Fibroblast of the conjunctiva (primary cell): ENCODE measurements at regions not wholly inside any gene's neighbourhood (a gene's known extent, or its start where the extent isn't known, plus 50 kb on each side); places are given as distances from the start of the nearest gene placed in this dataset.
"Not testable (repeated sequence)": the region's sequence is repeated elsewhere in the genome, so short reads cannot be mapped to it uniquely, and the experiment has no call there.

Source experiments
- DNase-seq: peaks from one replicate; pipeline ENCODE4 v3.0.0-alpha.2; 2010; ENCODE audit warnings: low read depth

DNA sequence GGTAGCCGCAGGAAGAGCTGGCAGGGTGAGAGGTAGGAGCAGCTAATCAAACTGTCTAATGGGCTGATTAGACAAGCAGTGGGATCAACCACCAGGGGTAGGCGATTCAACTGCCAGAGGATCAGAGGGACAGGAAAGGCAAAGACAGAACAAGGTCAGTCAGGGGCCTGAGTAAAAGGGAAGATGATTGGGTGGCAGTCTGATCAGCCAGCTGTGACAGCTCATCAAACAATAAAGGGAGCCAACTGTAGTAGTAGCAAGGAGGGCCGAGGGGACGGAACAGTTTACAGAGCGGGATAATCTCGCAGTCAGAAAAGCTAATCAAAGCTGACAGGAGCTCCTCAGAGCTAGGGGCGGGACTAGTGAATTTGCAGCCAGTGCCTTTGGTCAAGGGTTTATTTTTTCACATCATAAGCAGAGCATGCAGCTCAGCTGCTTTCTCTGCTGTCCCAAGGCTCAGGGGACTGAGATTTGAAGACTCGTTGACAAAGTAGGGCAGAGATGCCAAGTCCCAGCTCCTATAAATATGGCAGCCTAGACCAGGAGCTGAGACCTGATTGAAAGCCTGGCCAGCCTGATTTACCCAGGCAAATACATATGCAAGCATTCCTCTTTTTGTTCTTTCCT is 418.2 kb downstream of the GABRG2 start:
- no peak for DNase-seq

DNA sequence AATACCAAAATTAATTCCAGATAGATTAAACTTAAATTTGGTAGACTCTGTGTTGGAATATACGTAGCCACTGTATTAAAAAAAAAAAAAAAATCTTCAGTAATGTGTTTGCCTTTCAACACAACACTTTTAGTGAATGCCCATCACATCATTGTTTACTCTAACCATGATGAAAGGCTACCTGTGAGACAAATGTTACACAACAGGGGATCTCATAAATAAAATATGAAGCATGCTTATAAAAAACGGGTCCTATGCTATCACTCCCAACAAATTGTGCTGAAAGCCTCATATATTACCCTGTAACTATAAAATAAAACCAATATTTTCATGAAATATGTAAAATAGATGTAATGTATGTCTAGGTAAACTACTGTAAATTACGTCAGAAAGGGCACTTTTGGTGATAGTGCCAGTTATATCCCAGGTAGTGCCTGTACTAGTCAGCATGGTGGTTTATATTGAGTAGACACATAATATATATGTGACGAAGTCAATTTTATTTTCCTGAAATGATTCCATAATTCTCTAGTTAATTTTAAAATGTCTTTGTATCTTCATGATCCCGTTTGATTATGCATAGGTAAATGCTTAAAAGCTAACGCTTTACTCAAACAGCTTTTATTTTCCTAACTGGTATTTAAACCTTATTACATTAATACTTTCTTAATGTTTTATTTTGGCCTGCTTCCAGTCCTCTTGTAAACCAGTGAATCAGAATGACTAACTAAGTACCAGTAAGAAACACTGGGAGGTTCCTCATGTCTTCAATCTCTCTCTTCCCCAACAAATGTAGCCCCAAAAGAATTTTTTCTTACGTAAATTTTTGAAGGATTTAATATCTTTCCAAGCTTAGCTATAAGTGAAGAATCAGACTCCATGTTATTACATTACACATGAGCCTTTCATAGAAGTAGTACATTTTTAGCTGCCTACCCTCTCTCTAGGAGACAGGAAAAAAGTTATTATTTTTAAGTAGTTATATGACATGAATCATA is 420.3 kb downstream of the GABRG2 start:
- DNase-seq: no peak

DNA sequence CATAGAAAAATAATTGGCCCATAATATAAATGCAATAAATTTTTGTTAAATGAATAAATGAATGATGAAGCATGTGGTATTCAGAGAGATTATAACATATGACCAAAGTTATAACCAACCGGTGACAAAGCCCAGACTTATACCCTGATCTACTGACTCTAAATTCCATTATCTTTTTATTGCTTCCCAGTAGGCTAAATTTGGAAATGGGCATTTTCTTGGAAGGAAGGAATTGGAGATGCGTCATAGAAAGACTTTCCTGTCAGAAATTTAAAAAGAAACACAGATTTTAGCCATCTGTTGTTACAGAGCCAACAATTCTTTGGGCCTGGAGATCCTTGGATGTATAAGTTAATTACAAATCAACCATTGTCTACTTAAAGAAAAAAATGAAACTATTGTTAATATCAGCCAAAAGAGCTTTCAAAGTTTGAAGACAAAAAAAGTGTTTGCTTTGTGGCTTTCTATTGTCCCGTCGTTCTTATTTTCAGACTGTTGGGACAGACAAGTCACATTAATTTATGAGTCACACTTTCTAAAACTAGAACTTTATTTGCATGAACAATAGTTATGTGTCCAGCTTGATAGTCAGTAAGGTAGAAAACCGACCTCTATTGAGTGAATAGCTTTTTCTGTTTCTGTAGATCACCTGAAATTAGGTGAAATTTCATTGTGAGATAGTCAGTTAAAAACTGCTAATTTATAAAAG is 428.7 kb downstream of the GABRG2 start:
- no peak for DNase-seq

DNA sequence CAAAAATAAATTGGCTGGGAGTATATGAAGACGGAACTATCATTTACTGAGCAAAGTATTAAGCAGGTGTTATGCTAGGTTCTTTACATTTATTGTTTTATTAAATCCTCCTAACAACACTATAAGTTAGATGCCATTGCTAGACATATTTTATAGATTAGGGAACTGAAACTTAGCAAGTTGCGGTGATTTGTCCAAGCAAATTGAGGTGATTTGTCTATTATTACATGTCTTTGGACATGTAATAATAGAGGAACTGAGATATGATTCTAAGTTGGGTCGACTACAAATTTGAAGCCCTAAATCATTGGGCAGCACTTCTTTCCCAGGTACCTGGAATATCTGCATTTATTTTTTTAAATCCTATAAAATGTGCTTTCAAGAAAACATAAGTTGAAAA is 429.9 kb downstream of the GABRG2 start:
- no peak for DNase-seq

DNA sequence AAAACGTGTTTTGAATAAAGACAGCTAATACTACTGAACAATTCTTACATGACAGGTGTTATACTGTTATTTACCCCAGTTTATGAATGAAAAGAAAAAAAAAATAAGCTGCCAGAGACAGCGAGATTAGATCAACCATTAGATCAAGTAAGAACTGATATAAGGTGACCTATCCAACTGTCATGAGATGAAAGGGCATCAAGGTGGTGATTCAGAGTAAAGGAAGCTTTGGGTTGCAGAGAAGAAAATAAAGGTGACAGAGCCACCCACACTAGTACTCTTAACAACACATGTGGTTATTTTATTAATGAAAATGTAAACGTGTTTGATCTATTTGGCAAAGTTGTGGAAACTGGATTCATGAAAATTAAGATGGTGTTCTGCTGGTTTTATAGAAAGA is 435.2 kb downstream of the GABRG2 start:
- DNase-seq: no peak

DNA sequence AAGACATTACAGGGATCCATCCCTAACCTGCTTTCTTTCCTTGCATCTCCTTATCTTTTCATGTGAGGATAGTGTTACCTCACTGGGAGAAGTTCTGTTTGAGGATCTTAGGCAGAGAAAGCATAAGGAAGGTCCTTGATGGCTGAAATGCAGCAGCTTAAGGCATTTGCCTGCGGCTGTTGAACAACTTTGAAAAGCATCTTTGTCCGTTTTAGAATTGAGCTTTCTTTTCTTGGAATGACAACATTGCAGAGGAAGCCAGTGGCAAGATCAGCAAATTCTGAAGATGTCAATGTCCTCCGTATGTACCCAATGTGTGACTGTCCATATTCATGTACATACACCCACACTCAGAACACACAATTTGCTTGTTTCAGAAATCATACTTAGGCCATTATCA is 436.2 kb downstream of the GABRG2 start:
- no peak for DNase-seq

DNA sequence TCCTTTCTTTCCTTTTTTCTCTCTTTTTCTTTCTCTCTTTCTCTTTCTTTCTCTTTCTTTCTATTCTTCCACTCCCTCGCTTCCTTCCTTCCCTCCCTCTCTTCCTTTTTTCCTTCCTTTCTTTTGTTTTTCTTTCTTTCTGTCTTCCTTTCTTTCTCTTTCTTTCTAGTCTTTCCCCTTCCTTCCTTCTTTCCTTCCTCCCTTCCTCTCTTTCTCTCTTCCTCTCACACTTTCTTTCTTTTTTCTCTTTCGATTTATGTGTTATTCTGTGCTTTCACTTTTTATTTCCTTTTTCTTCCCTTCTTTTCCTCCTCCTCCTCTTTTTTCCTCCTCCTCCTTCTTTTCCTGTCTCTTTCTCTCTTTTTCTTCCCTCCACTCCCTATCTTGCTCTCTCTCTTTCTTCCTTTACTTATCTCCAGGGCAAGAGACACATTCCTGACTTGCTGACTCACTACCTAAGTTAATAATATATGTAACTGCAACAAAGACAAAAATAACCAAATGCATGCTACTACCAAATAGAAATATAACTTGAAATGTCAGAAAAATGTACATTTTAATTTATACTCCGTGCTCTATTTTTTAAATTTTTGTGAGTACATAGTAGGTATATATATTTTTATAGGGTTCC is 445.5 kb downstream of the GABRG2 start:
- DNase-seq: no peak

DNA sequence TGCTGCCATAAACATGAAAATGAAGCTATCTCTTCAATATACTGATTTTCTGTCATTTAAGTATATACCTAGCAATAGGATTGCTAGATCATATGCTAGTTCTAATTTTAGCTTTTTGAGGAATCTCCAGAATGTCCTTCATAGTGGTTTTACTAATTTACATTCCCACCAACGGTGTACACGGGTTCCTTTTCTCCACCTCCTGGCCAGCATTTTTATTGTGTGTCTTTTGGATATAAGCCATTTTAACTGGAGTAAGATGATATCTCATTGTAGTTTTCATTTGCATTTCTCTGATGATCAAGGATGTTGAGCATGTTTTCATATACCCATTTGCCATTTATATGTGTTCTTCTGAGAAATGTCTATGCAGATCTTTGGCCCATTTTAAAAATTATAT is 446.5 kb downstream of the GABRG2 start:
- DNase-seq: no peak

DNA sequence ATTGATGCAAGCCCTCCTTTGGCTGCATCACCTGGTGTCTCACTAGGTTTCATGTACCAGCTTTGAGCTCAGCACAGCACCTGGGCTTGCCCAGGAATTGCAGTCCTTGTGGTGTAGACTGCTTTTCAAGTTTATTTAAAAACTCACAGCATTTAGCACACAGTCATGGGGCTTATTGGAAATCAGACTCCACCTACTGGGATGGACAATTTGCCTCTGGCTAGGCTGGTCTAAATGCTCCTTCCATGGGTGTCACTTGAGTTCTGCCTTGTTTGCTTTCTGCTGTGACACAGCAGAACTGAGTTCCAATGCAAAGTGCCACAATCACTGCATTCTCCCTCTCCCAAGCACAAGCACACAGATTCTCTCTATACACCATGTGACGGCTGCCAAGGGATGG is 453.3 kb downstream of the GABRG2 start:
- no peak for DNase-seq

DNA sequence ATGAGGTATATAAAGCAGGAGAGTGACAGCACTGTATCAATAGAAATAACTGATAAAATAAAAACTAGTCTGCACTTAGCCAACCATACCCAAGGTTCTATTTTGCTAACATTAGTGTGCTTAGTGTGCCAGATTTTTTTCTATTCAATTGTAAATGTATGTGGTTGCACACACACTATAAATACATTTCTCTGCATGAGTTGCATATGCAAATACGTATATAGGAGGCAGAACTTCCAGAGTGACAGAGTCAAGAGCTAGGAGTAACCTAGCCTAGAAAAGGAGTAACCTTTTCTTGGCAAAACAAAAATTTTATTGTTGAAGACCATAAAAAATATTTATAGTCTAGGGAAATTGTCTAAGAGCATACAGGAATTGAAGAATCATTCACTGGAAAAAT is 461.6 kb downstream of the GABRG2 start:
- no peak for DNase-seq

DNA sequence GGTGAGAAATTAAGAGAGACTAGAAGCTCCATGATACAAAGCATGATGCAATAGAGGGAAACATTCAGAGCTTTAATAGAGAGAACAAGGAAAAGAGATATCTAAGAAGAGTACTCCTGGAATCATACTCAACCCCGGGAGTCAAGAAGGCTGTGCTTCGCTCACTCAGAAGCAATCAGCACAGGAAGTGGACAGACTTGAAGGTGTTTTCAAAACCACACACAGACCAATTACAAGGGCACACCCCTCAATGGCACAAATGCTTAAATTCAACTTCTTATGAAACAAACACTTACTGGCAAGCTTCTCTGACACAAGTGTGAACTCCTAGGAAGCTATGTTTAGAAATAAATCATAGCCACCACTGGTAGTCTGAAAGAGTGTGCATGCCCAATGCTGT is 462.3 kb downstream of the GABRG2 start:
- DNase-seq: no peak

DNA sequence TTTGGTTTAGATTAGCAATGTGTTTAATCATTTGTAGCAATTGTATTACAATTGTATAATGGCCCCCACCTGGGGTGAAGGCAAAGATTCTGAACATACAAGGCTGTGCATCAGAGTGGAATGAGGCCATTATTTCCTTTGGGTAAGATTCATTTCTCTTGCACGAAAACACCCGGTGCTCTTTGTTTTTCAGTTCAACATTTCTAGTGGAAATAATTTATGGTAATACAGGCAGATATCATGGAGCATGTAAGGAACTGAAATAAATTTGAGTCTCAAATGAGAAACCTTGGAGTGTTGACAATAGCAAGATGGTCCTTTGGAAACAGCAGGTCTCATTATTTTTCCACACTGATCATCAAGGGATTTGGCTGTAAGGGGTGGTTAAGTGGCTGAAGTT is 475.9 kb downstream of the GABRG2 start:
- DNase-seq: no peak

DNA sequence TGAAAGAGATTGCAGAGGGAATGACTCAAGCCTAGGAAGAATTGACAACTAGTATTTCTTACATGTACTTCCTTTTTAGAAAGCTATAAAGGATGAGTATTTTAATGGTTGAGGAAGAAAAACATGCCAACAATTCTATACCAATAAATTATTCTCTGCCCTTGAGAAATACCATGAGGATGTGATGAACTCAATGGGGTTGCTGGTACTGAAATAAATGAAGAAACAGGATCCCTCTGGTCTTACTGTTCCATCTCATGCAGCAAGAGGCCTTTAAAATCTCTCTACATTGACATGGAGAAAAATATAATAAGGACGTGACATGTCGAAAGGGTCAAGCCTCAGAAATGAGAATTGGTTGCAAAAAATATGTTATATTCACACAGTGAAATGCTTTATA is 477.3 kb downstream of the GABRG2 start:
- DNase-seq: no peak

DNA sequence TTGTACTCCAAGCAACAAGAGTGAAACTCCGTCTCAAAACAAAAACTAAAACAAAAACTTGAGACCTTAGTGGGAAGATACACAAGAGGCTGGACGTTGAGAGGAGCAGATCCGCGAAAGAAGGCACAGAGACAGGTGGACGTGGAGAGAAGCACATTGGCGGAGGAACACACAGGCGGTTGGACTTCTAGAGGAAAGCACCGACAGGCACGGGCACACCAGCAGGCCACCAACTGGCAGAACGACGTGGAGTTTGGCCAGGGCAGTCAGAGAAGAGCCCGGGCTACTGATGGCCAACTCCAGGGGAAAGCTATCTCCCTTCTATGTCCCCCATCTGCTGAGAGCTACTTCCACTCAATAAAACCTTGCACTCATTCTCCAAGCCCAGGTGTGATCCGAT is 482.7 kb downstream of the GABRG2 start:
- DNase-seq: no peak

DNA sequence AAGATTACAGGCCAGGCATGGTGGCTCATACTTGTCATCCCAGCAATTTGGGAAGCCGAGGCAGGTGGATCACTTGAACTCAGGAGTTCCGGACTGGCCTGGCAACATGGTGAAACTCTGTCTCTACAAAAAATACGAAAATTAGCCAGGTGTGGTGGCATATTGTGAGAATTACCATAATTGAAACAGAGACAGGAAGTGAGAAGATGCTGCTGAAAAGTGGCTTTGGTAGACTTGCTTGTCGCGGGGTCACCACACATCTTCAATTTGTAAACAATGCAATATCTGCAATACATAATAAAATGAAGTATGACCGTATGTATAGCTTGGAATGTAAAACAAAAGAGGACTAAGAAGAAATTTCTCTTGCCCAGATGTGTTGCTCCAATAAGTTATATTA is 490.5 kb downstream of the GABRG2 start:
- DNase-seq: no peak

DNA sequence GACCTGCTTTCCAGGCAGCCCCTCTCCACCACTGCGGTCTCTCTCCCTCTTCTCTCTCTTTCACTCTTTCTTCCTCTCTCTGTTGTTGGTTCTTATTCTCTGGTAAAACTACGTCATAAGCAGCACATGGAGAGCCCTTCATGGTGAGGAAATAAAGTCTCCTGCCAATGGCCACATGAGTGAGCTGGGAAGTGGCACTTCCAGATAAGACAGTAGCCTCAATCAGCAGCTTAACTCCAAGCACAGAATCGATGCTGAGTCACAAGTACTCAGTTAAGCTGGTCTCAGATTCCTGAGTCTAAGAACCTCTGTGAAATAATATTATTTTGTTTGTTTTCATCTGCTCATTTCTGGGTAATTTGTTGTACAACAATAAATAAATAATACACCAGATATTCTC is 500.1 kb downstream of the GABRG2 start:
- no peak for DNase-seq

DNA sequence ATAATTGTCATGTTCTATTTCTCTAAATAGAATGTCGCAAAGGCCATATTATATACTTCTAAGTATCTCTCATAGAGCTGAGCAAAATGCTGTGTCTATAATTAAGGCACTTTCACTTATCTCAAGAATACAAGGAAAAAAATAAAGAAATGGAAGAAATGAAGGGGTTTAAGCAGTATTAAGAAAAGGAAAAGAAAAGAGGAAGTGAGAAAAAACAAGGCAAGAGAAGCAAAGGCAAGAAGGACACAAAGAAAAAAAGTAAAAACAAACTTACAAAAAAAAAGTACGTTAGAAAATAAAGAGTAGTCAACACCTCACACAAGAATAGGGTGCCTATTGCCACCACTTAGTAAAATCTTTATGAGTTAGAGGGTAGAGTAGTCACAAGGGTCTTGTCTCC is 506.2 kb downstream of the GABRG2 start:
- no peak for DNase-seq

DNA sequence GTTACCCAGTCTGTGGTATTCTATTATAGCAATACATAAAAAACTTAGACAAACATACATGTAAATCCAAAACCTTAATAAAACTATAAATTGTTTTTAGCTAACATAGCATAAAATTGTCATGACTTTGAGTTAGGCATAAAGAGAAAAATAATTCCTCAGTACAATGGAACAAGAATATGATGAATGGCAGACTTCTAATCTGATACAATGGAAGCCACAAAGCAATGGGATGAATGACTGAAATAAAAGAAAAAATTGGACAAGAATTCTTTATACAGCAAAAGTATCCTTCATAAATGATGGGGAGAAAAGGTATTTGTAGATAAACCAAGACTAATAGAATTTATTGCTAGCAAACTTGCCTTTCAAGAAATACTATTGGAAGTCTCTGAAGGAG is 524.2 kb downstream of the GABRG2 start:
- no peak for DNase-seq

DNA sequence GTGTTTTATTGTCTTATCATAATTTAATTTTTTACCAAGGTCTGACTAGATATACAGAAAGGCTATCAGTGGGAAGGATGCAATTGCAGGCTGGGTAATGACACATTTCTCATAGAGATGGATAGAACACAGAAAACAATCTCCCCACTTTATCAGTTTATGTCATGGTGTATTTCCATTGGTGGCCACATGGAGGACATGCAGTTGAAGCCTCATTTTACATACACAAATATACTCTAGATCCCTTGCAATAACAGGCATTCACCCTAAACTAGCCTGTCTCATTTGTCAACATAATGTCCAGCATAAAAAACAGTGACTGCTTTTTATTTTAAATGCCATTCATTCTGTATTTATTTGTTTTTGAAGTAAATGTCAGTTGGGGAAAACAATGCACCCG is 526.3 kb downstream of the GABRG2 start:
- no peak for DNase-seq

DNA sequence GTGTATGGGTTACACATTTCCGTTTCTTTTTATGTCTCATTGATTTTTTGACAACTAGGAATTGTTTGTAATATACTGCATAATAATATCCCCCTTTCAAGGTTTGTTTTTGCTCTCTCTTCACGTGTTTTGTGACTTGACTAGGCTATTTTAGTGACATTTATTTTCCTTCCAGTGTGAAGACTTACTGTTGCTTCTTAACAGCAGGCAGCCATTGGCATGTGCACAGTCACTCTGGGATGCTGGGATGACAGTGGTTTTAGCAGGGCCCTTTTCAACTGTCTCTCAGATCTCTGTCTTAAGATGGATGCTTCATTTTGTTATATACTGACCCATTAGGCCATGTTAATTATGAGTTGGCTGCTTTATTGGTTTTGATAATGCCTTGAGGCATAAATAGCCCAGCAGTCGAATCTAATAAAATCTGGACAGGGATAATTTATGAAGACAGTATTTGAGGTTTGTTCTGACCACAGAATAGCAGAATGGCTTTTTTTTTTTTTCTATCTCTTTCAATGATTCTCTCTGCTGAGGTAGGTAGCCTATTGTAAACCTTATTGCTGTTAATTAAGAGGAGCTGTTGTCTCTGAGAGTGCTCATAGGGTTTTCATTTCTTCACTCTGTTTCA is 536.0 kb downstream of the GABRG2 start:
- no peak for DNase-seq

DNA sequence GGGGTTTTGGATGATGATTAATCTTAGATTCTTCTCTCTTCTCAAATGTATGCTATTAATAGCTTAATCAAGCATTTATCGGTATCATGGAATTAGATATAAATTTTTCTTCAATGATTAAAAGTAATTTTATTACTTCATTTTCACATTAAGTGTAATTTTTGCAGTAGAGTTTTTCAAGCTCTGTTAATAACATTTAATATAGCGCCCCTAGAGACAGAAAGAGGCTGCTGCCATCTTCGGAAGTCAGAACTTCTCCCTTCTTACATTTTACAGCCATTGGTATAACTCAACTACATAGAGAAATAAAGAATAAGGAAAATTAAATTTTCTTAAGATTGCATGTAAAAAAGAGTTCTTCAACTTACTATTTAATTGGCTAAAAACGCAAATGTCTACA is 540.3 kb downstream of the GABRG2 start:
- no peak for DNase-seq

DNA sequence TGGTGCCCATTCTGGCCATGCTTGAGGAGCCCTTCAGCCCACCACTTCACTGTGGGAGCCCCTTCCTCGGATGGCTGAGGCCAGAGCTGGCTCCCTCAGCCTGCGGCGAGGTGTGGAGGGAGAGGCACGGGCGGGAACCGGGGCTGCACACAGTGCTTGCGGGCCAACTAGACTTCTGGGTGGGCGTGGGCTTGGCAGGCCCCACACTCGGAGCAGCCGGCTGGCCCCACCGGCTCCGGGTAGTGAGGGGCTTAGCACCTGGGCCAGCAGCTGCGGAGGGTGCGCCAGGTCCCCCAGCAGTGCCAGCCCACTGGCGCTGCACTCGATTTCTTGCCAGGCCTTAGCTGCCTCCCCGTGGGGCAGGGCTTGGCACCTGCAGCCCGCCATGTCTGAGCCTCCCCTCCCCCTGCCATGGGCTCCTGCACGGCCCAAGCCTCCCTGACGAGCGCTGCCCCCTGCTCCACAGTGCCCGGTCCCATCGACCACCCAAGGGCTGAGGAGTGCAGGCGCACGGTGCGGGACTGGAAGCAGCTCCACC is 554.2 kb downstream of the GABRG2 start:
- not testable (repeated sequence) for DNase-seq
